GM23338 (cell line): ENCODE measurements at regions not wholly inside any gene's neighbourhood (a gene's known extent, or its start where the extent isn't known, plus 50 kb on each side); places are given as distances from the start of the nearest gene placed in this dataset.

Experiments used
- ATAC-seq: fragments of 200-7000 bp; cut with Tn5 transposase; 3 replicates; pipeline ENCODE4 v1.9.1; 2020
- DNase-seq: peaks from one replicate; pipeline ENCODE4 v3.0.0-alpha.2; 2015; ENCODE audit warnings: low spot score
- H2AFZ ChIP-seq: fragments of 200-600 bp; sonication (generic); 2 replicates; pipeline ENCODE4 v1.8.0; 2016; ENCODE audit warnings: antibody characterized with exemption, mild to moderate bottlenecking, moderate library complexity
- H3F3A ChIP-seq: fragments of 200-600 bp; sonication (generic); replicated peaks from 2 replicates; pipeline ENCODE4 v1.8.0; 2017; ENCODE audit warnings: antibody characterized with exemption, mixed run types, low read depth
- H3K27ac ChIP-seq: fragments of 200-600 bp; sonication (generic); 2 replicates; pipeline ENCODE4 v1.6.1; 2016; ENCODE audit warnings: low read depth
- H3K27me3 ChIP-seq: fragments of 200-600 bp; sonication (generic); 2 replicates; pipeline ENCODE4 v1.8.0; 2016; ENCODE audit warnings: mild to moderate bottlenecking, mixed run types, moderate library complexity; ENCODE audit not compliant: insufficient read depth
- H3K36me3 ChIP-seq: fragments of 200-600 bp; sonication (generic); 2 replicates; pipeline ENCODE4 v1.8.0; 2016; ENCODE audit warnings: mild to moderate bottlenecking; ENCODE audit not compliant: insufficient read depth
- H3K4me1 ChIP-seq: fragments of 200-600 bp; sonication (generic); 2 replicates; pipeline ENCODE4 v1.8.0; 2016; ENCODE audit warnings: mild to moderate bottlenecking, moderate library complexity; ENCODE audit not compliant: insufficient read depth
- H3K4me2 ChIP-seq: fragments of 200-600 bp; sonication (generic); 2 replicates; pipeline ENCODE4 v1.7.1; 2017; ENCODE audit warnings: mixed run types
- H3K4me3 ChIP-seq: fragments of 200-600 bp; sonication (generic); 2 replicates; pipeline ENCODE4 v1.6.1; 2016; ENCODE audit warnings: mixed run types
- H3K79me2 ChIP-seq: fragments of 200-600 bp; sonication (generic); replicated peaks from 2 replicates; pipeline ENCODE4 v1.8.0; 2017; ENCODE audit warnings: mild to moderate bottlenecking; ENCODE audit not compliant: insufficient read depth
- H3K9me2 ChIP-seq: fragments of 200-600 bp; sonication (generic); 2 replicates; pipeline ENCODE4 v1.8.0; 2017; ENCODE audit not compliant: insufficient read depth
- H4K20me1 ChIP-seq: fragments of 200-600 bp; sonication (generic); replicated peaks from 2 replicates; pipeline ENCODE4 v1.8.0; 2017; ENCODE audit warnings: mild to moderate bottlenecking; ENCODE audit not compliant: insufficient read depth
- H3K27ac Mint-ChIP-seq: 2 replicates; pipeline ENCODE4 v1.8.0; 2020; ENCODE audit warnings: inconsistent platforms, mild to moderate bottlenecking, moderate library complexity, mixed read lengths
- H3K27me3 Mint-ChIP-seq: 3 replicates; pipeline ENCODE4 v1.8.0; 2022; ENCODE audit warnings: low read depth, mild to moderate bottlenecking, moderate library complexity, mixed read lengths, inconsistent platforms; ENCODE audit not compliant: insufficient read depth, poor library complexity
- H3K36me3 Mint-ChIP-seq: 3 replicates; pipeline ENCODE4 v1.8.0; 2021; ENCODE audit warnings: low read depth, mild to moderate bottlenecking, inconsistent platforms, moderate library complexity, mixed read lengths
- H3K4me1 Mint-ChIP-seq: 3 replicates; pipeline ENCODE4 v1.8.0; 2020; ENCODE audit warnings: mild to moderate bottlenecking, inconsistent platforms, mixed read lengths
- H3K4me3 Mint-ChIP-seq: 3 replicates; pipeline ENCODE4 v1.8.0; 2021; ENCODE audit warnings: moderate library complexity, mild to moderate bottlenecking, inconsistent platforms, mixed read lengths
- H3K9me3 Mint-ChIP-seq: 3 replicates; pipeline ENCODE4 v1.8.0; 2020; ENCODE audit warnings: moderate library complexity, mild to moderate bottlenecking, inconsistent platforms, mixed read lengths
- EZH2 ChIP-seq: fragments of 200-600 bp; sonication (generic); IDR thresholded peaks from one replicate; pipeline ENCODE4 v1.8.0; 2017; ENCODE audit warnings: antibody characterized with exemption, mild to moderate bottlenecking, low read depth; ENCODE audit not compliant: unreplicated experiment
- EZH2phosphoT487 ChIP-seq: fragments of 200-600 bp; sonication (generic); IDR thresholded peaks from one replicate; pipeline ENCODE4 v1.8.1; 2018; ENCODE audit warnings: antibody characterized with exemption; ENCODE audit not compliant: unreplicated experiment
- JUNB ChIP-seq: IDR thresholded peaks from one replicate; pipeline ENCODE4 v1.6.1; 2016; ENCODE audit warnings: antibody characterized with exemption; ENCODE audit not compliant: unreplicated experiment
- REST ChIP-seq: IDR thresholded peaks from one replicate; pipeline ENCODE4 v1.6.1; 2018; ENCODE audit warnings: antibody characterized with exemption; ENCODE audit not compliant: unreplicated experiment
- STAT1 ChIP-seq: IDR thresholded peaks from one replicate; pipeline ENCODE4 v1.6.1; 2016; ENCODE audit warnings: antibody characterized with exemption; ENCODE audit not compliant: unreplicated experiment
- ZNF114 ChIP-seq: fragments of 250-450 bp; sonication (Bioruptor Pico); IDR thresholded peaks from 2 replicates; pipeline ENCODE4 v1.5.0; 2020; ENCODE audit warnings: mild to moderate bottlenecking, moderate library complexity
- ZNF331 ChIP-seq: fragments of 250-450 bp; sonication (Bioruptor Pico); IDR thresholded peaks from 2 replicates; pipeline ENCODE4 v1.5.0; 2020; ENCODE audit warnings: low read depth, mild to moderate bottlenecking, moderate library complexity
- ZNF462 ChIP-seq: fragments of 250-450 bp; sonication (Bioruptor Pico); IDR thresholded peaks from 2 replicates; pipeline ENCODE4 v1.5.0; 2020; ENCODE audit warnings: mild to moderate bottlenecking, moderate library complexity
- TF ChIP-seq, protein P1 (sequence below): IDR thresholded peaks from 2 replicates; pipeline ENCODE4 v1.6.1; 2016; ENCODE audit warnings: antibody characterized with exemption
- TF ChIP-seq, protein P2 (sequence below), 2 experiments: fragments of 200-600 bp in 1 of 2; sonication (generic) in 1 of 2; conservative IDR thresholded peaks; 2 replicates each; pipeline versions ENCODE4 v1.5.1 to v1.6.1; 2016 to 2017; ENCODE audit warnings: antibody characterized with exemption in 2 of 2, low read depth in 2 of 2, mild to moderate bottlenecking in 2 of 2, moderate library complexity in 1 of 2

DNA sequence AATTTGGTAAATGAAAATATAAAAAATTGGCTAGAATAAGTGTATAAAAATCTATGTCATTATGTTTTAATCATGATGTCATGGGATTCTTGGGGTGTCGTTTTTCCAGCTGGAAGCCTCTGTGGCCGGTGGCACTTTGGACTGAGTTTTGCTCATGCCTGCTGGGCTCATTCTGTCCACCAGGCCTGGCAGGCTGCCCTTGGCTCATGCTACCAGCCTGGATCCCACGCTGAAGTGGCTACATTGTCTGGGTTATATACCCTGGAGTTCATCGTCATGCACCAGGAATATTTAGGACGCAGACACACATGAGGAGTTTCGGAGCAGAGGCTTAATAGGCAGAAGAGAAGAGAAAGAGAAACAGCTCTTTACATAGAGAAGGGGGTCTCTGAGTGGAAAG, 1913.7 kb upstream of the WWC1 start:
- no peak overlapping the region for H3K4me2 ChIP-seq
- no peak overlapping the region for H3K4me3 ChIP-seq
- Mint-ChIP-seq H3K27ac (no peak overlapping the region), H3K27me3 (no peaks in the 10 kb centered on the region), H3K36me3 (peaks cover 33% of the 10 kb centered on the region; the same call in 2 of the 3 replicates), H3K4me1 (peaks cover 6% of the 10 kb centered on the region; the same call in 1 of the 3 replicates), H3K9me3 (peaks cover 33% of the 10 kb centered on the region), H3K4me3 (no peak overlapping the region)
- ATAC-seq (no peak), DNase-seq (no peak)
- no peaks in the 10 kb centered on the region for H3K4me1 ChIP-seq
- H3K27ac ChIP-seq: no peak overlapping the region
- H3K79me2 ChIP-seq: no peaks in the 10 kb centered on the region
- no peaks in the 10 kb centered on the region for H3F3A ChIP-seq
- H3K27me3 ChIP-seq: no peaks in the 10 kb centered on the region
- no peak overlapping the region for H2AFZ ChIP-seq
- TF ChIP-seq ZNF331 (CRISPR knock-in tag) (no peak), JUNB (no peak)
- H3K36me3 ChIP-seq: no peaks in the 10 kb centered on the region
- no peaks in the 10 kb centered on the region for H3K9me2 ChIP-seq
- H4K20me1 ChIP-seq: no peaks in the 10 kb centered on the region

DNA sequence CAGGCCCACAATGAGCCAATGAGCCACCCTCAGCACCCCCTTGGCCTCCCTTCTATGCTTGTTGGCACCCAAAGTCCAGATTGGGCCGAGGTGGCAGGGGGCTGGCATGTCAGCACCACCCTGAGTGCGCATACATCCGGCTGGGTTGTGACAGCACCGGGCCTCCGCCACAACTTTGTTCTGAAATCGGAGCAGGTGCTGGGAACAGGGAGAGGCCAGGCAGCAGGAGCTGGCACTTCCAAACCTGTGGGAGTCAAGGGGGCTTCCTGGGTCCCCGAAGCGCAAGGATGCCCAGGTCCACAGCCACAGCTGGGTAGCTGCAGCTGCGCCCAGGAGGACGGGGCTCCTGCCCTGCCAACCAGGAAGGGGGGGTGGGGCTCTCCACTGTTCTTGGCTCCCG, 1911.9 kb upstream of the WWC1 start:
- no peaks in the 10 kb centered on the region for H3K27me3 ChIP-seq
- Mint-ChIP-seq H3K4me1 (peaks cover 6% of the 10 kb centered on the region; the same call in 1 of the 3 replicates), H3K27ac (no peak overlapping the region), H3K27me3 (no peaks in the 10 kb centered on the region), H3K36me3 (peaks cover 33% of the 10 kb centered on the region; the same call in 2 of the 3 replicates), H3K9me3 (peaks cover 33% of the 10 kb centered on the region), H3K4me3 (no peak overlapping the region)
- no peak overlapping the region for H3K4me2 ChIP-seq
- H2AFZ ChIP-seq: no peak overlapping the region
- no peaks in the 10 kb centered on the region for H3K4me1 ChIP-seq
- no peak overlapping the region for H3K4me3 ChIP-seq
- no peaks in the 10 kb centered on the region for H3K79me2 ChIP-seq
- H3F3A ChIP-seq: no peaks in the 10 kb centered on the region
- no peak for ATAC-seq
- H3K27ac ChIP-seq: no peak overlapping the region
- H4K20me1 ChIP-seq: no peaks in the 10 kb centered on the region
- no peaks in the 10 kb centered on the region for H3K9me2 ChIP-seq
- H3K36me3 ChIP-seq: no peaks in the 10 kb centered on the region
- no peak for DNase-seq
- no peak for TF ChIP-seq ZNF331 (CRISPR knock-in tag)
- no peak for TF ChIP-seq EZH2phosphoT487
- TF ChIP-seq, protein P1, sequence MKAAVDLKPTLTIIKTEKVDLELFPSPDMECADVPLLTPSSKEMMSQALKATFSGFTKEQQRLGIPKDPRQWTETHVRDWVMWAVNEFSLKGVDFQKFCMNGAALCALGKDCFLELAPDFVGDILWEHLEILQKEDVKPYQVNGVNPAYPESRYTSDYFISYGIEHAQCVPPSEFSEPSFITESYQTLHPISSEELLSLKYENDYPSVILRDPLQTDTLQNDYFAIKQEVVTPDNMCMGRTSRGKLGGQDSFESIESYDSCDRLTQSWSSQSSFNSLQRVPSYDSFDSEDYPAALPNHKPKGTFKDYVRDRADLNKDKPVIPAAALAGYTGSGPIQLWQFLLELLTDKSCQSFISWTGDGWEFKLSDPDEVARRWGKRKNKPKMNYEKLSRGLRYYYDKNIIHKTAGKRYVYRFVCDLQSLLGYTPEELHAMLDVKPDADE: no peak
- no peak for TF ChIP-seq STAT1
- no peak for TF ChIP-seq EZH2
- TF ChIP-seq ZNF462: no peak
- TF ChIP-seq, protein P2, sequence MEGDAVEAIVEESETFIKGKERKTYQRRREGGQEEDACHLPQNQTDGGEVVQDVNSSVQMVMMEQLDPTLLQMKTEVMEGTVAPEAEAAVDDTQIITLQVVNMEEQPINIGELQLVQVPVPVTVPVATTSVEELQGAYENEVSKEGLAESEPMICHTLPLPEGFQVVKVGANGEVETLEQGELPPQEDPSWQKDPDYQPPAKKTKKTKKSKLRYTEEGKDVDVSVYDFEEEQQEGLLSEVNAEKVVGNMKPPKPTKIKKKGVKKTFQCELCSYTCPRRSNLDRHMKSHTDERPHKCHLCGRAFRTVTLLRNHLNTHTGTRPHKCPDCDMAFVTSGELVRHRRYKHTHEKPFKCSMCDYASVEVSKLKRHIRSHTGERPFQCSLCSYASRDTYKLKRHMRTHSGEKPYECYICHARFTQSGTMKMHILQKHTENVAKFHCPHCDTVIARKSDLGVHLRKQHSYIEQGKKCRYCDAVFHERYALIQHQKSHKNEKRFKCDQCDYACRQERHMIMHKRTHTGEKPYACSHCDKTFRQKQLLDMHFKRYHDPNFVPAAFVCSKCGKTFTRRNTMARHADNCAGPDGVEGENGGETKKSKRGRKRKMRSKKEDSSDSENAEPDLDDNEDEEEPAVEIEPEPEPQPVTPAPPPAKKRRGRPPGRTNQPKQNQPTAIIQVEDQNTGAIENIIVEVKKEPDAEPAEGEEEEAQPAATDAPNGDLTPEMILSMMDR (conservative IDR thresholded peaks at IDR 0.05; ENCODE audit: low read depth in 2 of 2): no peak
- no peak for TF ChIP-seq ZNF114 (CRISPR knock-in tag)
- no peak for TF ChIP-seq REST
